ENCODE measurements at regions not wholly inside any gene's neighbourhood (a gene's known extent, or its start where the extent isn't known, plus 50 kb on each side); places are given as distances from the start of the nearest gene placed in this dataset.

- H3K23ac ChIP-seq (ENCODE audit: low read depth, low read length, poor library complexity) = no peak overlapping the region
- no CpG with 5 or more reads among the region's 1 CpG for WGBS, 2 donors (ENCODE audit: extremely low coverage in 2 of 2, insufficient read length in 2 of 2, insufficient replicate concordance in 1 of 2)
- H2AFZ ChIP-seq (ENCODE audit: low read length) = no peak overlapping the region
- H2BK5ac ChIP-seq (ENCODE audit: low read length) = no peak overlapping the region
- no peak overlapping the region for H3K4ac ChIP-seq (ENCODE audit: low read length)
- no peak overlapping the region for H3K18ac ChIP-seq (ENCODE audit: low read length)
- H3K36me3 ChIP-seq (replicated peaks in 1 of 2; ENCODE audit: control insufficient read depth in 2 of 2, insufficient read depth in 2 of 2, low read length in 2 of 2) = no peaks in the 10 kb centered on the region
- H2BK15ac ChIP-seq (ENCODE audit: low read length) = no peak overlapping the region
- no peak overlapping the region for H2AK5ac ChIP-seq (ENCODE audit: low read depth, low read length)
- H2BK120ac ChIP-seq (ENCODE audit: low read depth, low read length) = no peak overlapping the region
- no peak overlapping the region for H3K27ac ChIP-seq (replicated peaks; ENCODE audit: low read length)
- no peak overlapping the region for H2BK12ac ChIP-seq (ENCODE audit: low read length)
- no peak for DNase-seq (ENCODE audit: low spot score)
- H3K4me2 ChIP-seq (ENCODE audit: insufficient read depth, low read length, poor library complexity, severe bottlenecking) = no peak overlapping the region
- no peaks in the 10 kb centered on the region for H3K9me3 ChIP-seq (replicated peaks in 1 of 2; ENCODE audit: control insufficient read depth in 2 of 2, insufficient read depth in 1 of 2, low read depth in 1 of 2, low read length in 2 of 2)
- H3K4me1 ChIP-seq (ENCODE audit: control insufficient read depth in 2 of 2, insufficient read depth in 1 of 2, low read depth in 1 of 2, low read length in 2 of 2) = peaks cover 9 to 10% of the 10 kb centered on the region in 2 donors
- no peak overlapping the region for H3K14ac ChIP-seq (ENCODE audit: low read length)
- no peak overlapping the region for H3K4me3 ChIP-seq (ENCODE audit: low read length in 2 of 2)
- no peak overlapping the region for H4K91ac ChIP-seq (ENCODE audit: low read depth, low read length, poor library complexity)
- H4K8ac ChIP-seq (ENCODE audit: low read depth, low read length) = no peak overlapping the region
- no peaks in the 10 kb centered on the region for H3K27me3 ChIP-seq (ENCODE audit: control insufficient read depth in 3 of 3, insufficient read depth in 3 of 3, low read depth in 1 of 3, low read length in 3 of 3)
- no peaks in the 10 kb centered on the region for H3K79me1 ChIP-seq (ENCODE audit: low read depth, low read length)
- H3K9ac ChIP-seq (ENCODE audit: low read depth, low read length, poor library complexity) = no peak overlapping the region
These were observed 418.7 kb upstream of the KIF2A start for GRCh38 chr5:61887271-61887670.

GRCh38 chr5:61894046-61894445 lies 412.0 kb upstream of the KIF2A start:
- H3K27ac ChIP-seq (replicated peaks; ENCODE audit: low read length) = no peak overlapping the region
- H2BK5ac ChIP-seq (ENCODE audit: low read length) = no peak overlapping the region
- H3K23ac ChIP-seq (ENCODE audit: low read depth, low read length, poor library complexity) = no peak overlapping the region
- H4K8ac ChIP-seq (ENCODE audit: low read depth, low read length) = no peak overlapping the region
- H2BK15ac ChIP-seq (ENCODE audit: low read length) = no peak overlapping the region
- no peak overlapping the region for H3K4ac ChIP-seq (ENCODE audit: low read length)
- no peaks in the 10 kb centered on the region for H3K79me1 ChIP-seq (ENCODE audit: low read depth, low read length)
- no peak overlapping the region for H2BK120ac ChIP-seq (ENCODE audit: low read depth, low read length)
- H3K4me2 ChIP-seq (ENCODE audit: insufficient read depth, low read length, poor library complexity, severe bottlenecking) = no peak overlapping the region
- no peaks in the 10 kb centered on the region for H3K4me1 ChIP-seq (ENCODE audit: control insufficient read depth in 2 of 2, insufficient read depth in 1 of 2, low read depth in 1 of 2, low read length in 2 of 2)
- H3K9me3 ChIP-seq (replicated peaks in 1 of 2; ENCODE audit: control insufficient read depth in 2 of 2, insufficient read depth in 1 of 2, low read depth in 1 of 2, low read length in 2 of 2) = peaks cover 0 to 12% of the 10 kb centered on the region in 2 donors
- no CpG with 5 or more reads among the region's 1 CpG for WGBS, 2 donors (ENCODE audit: extremely low coverage in 2 of 2, insufficient read length in 2 of 2, insufficient replicate concordance in 1 of 2)
- no peak overlapping the region for H4K91ac ChIP-seq (ENCODE audit: low read depth, low read length, poor library complexity)
- no peak for DNase-seq (ENCODE audit: low spot score)
- H2AFZ ChIP-seq (ENCODE audit: low read length) = no peak overlapping the region
- H2AK5ac ChIP-seq (ENCODE audit: low read depth, low read length) = no peak overlapping the region
- no peak overlapping the region for H2BK12ac ChIP-seq (ENCODE audit: low read length)
- no peak overlapping the region for H3K9ac ChIP-seq (ENCODE audit: low read depth, low read length, poor library complexity)
- H3K36me3 ChIP-seq (replicated peaks in 1 of 2; ENCODE audit: control insufficient read depth in 2 of 2, insufficient read depth in 2 of 2, low read length in 2 of 2) = no peaks in the 10 kb centered on the region
- no peak overlapping the region for H3K14ac ChIP-seq (ENCODE audit: low read length)
- no peak overlapping the region for H3K4me3 ChIP-seq (ENCODE audit: low read length in 2 of 2)
- H3K27me3 ChIP-seq (ENCODE audit: control insufficient read depth in 3 of 3, insufficient read depth in 3 of 3, low read depth in 1 of 3, low read length in 3 of 3) = peaks cover 0 to 6% (median 0%) of the 10 kb centered on the region in 3 experiments
- H3K18ac ChIP-seq (ENCODE audit: low read length) = no peak overlapping the region

- H3K23ac ChIP-seq (ENCODE audit: low read depth, low read length, poor library complexity) = no peak overlapping the region
- H3K4me3 ChIP-seq (ENCODE audit: low read length in 2 of 2) = no peak overlapping the region
- no CpG with 5 or more reads among the region's 4 CpGs for WGBS, 2 donors (ENCODE audit: extremely low coverage in 2 of 2, insufficient read length in 2 of 2, insufficient replicate concordance in 1 of 2)
- no peak overlapping the region for H2AK5ac ChIP-seq (ENCODE audit: low read depth, low read length)
- H3K9ac ChIP-seq (ENCODE audit: low read depth, low read length, poor library complexity) = no peak overlapping the region
- no peak overlapping the region for H2BK12ac ChIP-seq (ENCODE audit: low read length)
- H3K4me2 ChIP-seq (ENCODE audit: insufficient read depth, low read length, poor library complexity, severe bottlenecking) = no peak overlapping the region
- no peak overlapping the region for H3K27ac ChIP-seq (replicated peaks; ENCODE audit: low read length)
- H3K14ac ChIP-seq (ENCODE audit: low read length) = no peak overlapping the region
- no peak overlapping the region for H4K8ac ChIP-seq (ENCODE audit: low read depth, low read length)
- peaks cover 0 to 7% (median 0%) of the 10 kb centered on the region in 3 experiments for H3K27me3 ChIP-seq (ENCODE audit: control insufficient read depth in 3 of 3, insufficient read depth in 3 of 3, low read depth in 1 of 3, low read length in 3 of 3)
- H3K4ac ChIP-seq (ENCODE audit: low read length) = no peak overlapping the region
- no peak overlapping the region for H3K18ac ChIP-seq (ENCODE audit: low read length)
- no peaks in the 10 kb centered on the region for H3K36me3 ChIP-seq (replicated peaks in 1 of 2; ENCODE audit: control insufficient read depth in 2 of 2, insufficient read depth in 2 of 2, low read length in 2 of 2)
- H4K91ac ChIP-seq (ENCODE audit: low read depth, low read length, poor library complexity) = no peak overlapping the region
- H2BK15ac ChIP-seq (ENCODE audit: low read length) = no peak overlapping the region
- no peak for DNase-seq (ENCODE audit: low spot score)
- H2AFZ ChIP-seq (ENCODE audit: low read length) = no peak overlapping the region
- peaks cover 0 to 12% of the 10 kb centered on the region in 2 donors for H3K9me3 ChIP-seq (replicated peaks in 1 of 2; ENCODE audit: control insufficient read depth in 2 of 2, insufficient read depth in 1 of 2, low read depth in 1 of 2, low read length in 2 of 2)
- no peaks in the 10 kb centered on the region for H3K79me1 ChIP-seq (ENCODE audit: low read depth, low read length)
- no peak overlapping the region for H2BK120ac ChIP-seq (ENCODE audit: low read depth, low read length)
- no peak overlapping the region for H2BK5ac ChIP-seq (ENCODE audit: low read length)
- no peaks in the 10 kb centered on the region for H3K4me1 ChIP-seq (ENCODE audit: control insufficient read depth in 2 of 2, insufficient read depth in 1 of 2, low read depth in 1 of 2, low read length in 2 of 2)
These were observed 409.2 kb upstream of the KIF2A start for GRCh38 chr5:61896811-61897210.

- no peak overlapping the region for H3K9ac ChIP-seq (ENCODE audit: low read depth, low read length, poor library complexity)
- no peak overlapping the region for H2BK120ac ChIP-seq (ENCODE audit: low read depth, low read length)
- peaks cover 0 to 7% (median 0%) of the 10 kb centered on the region in 3 experiments for H3K27me3 ChIP-seq (ENCODE audit: control insufficient read depth in 3 of 3, insufficient read depth in 3 of 3, low read depth in 1 of 3, low read length in 3 of 3)
- H3K4me3 ChIP-seq (ENCODE audit: low read length in 2 of 2) = no peak overlapping the region
- no peak overlapping the region for H2BK15ac ChIP-seq (ENCODE audit: low read length)
- H3K23ac ChIP-seq (ENCODE audit: low read depth, low read length, poor library complexity) = no peak overlapping the region
- H4K91ac ChIP-seq (ENCODE audit: low read depth, low read length, poor library complexity) = no peak overlapping the region
- H3K4me1 ChIP-seq (ENCODE audit: control insufficient read depth in 2 of 2, insufficient read depth in 1 of 2, low read depth in 1 of 2, low read length in 2 of 2) = no peaks in the 10 kb centered on the region
- no peak overlapping the region for H3K4me2 ChIP-seq (ENCODE audit: insufficient read depth, low read length, poor library complexity, severe bottlenecking)
- peaks cover 0 to 12% of the 10 kb centered on the region in 2 donors for H3K9me3 ChIP-seq (replicated peaks in 1 of 2; ENCODE audit: control insufficient read depth in 2 of 2, insufficient read depth in 1 of 2, low read depth in 1 of 2, low read length in 2 of 2)
- H2BK12ac ChIP-seq (ENCODE audit: low read length) = no peak overlapping the region
- no peak overlapping the region for H3K27ac ChIP-seq (replicated peaks; ENCODE audit: low read length)
- no peaks in the 10 kb centered on the region for H3K79me1 ChIP-seq (ENCODE audit: low read depth, low read length)
- no peak for DNase-seq (ENCODE audit: low spot score)
- no peak overlapping the region for H3K18ac ChIP-seq (ENCODE audit: low read length)
- no peak overlapping the region for H3K14ac ChIP-seq (ENCODE audit: low read length)
- H4K8ac ChIP-seq (ENCODE audit: low read depth, low read length) = no peak overlapping the region
- H3K4ac ChIP-seq (ENCODE audit: low read length) = no peak overlapping the region
- H2AK5ac ChIP-seq (ENCODE audit: low read depth, low read length) = no peak overlapping the region
- H3K36me3 ChIP-seq (replicated peaks in 1 of 2; ENCODE audit: control insufficient read depth in 2 of 2, insufficient read depth in 2 of 2, low read length in 2 of 2) = no peaks in the 10 kb centered on the region
- no peak overlapping the region for H2AFZ ChIP-seq (ENCODE audit: low read length)
- H2BK5ac ChIP-seq (ENCODE audit: low read length) = no peak overlapping the region
These were observed 408.8 kb upstream of the KIF2A start for GRCh38 chr5:61897251-61897650.
